A673 (cell line): ENCODE measurements at regions not wholly inside any gene's neighbourhood (a gene's known extent, or its start where the extent isn't known, plus 50 kb on each side); places are given as distances from the start of the nearest gene placed in this dataset.

Source experiments
- BruUV-seq: library from RNA; stranded (reverse); fragments of 400-500 nt; replicated peaks from 2 replicates; lab custom pipeline; 2021; lab: Mats Ljungman, UMichigan
- CTCF ChIA-PET: fragments of 300-600 bp; sonication (Branson Sonifier 250); formaldehyde crosslinking; loops from one replicate; lab custom pipeline; 2022; ENCODE audit warnings: antibody characterized with exemption; lab: Charles Lee
- POLR2A ChIA-PET: fragments of 300-600 bp; sonication (Branson Sonifier 250); formaldehyde crosslinking; loops from one replicate; lab custom pipeline; 2022; ENCODE audit warnings: antibody characterized with exemption; ENCODE audit not compliant: low non-redundant PET; lab: Charles Lee
- DNase-seq: peaks from one replicate; pipeline ENCODE4 v3.0.0-alpha.2; 2015; ENCODE audit warnings: low spot score
- H3K27ac ChIP-seq: fragments of 200-600 bp; sonication (generic); 2 replicates; pipeline ENCODE4 v1.5.1; 2016; ENCODE audit warnings: mixed run types, low read depth, mild to moderate bottlenecking, mixed read lengths, antibody characterized with exemption, low read length; ENCODE audit not compliant: poor library complexity, severe bottlenecking
- H3K27me3 ChIP-seq: fragments of 200-600 bp; sonication (generic); replicated peaks from 2 replicates; pipeline ENCODE4 v1.6.1; 2017; ENCODE audit warnings: mixed run types, low read depth, mild to moderate bottlenecking, mixed read lengths, antibody characterized with exemption, low read length; ENCODE audit not compliant: insufficient read depth, poor library complexity
- H3K36me3 ChIP-seq: fragments of 200-600 bp; sonication (generic); 2 replicates; pipeline ENCODE4 v1.6.1; 2016; ENCODE audit warnings: mixed run types, mild to moderate bottlenecking, mixed read lengths, antibody characterized with exemption, low read length; ENCODE audit not compliant: insufficient read depth, poor library complexity, severe bottlenecking
- H3K4me1 ChIP-seq: fragments of 200-600 bp; sonication (generic); 2 replicates; pipeline ENCODE4 v1.6.1; 2017; ENCODE audit warnings: mixed run types, mild to moderate bottlenecking, mixed read lengths, antibody characterized with exemption, low read length; ENCODE audit not compliant: insufficient read depth, poor library complexity, severe bottlenecking
- H3K4me3 ChIP-seq: fragments of 200-600 bp; sonication (generic); 2 replicates; pipeline ENCODE4 v1.5.1; 2016; ENCODE audit warnings: low read depth, mixed run types, mild to moderate bottlenecking, mixed read lengths, low read length; ENCODE audit not compliant: poor library complexity, severe bottlenecking
- H3K9me3 ChIP-seq: fragments of 200-600 bp; sonication (generic); 2 replicates; pipeline ENCODE4 v1.6.1; 2016; ENCODE audit warnings: mixed run types, low read depth, mild to moderate bottlenecking, mixed read lengths, antibody characterized with exemption, low read length; ENCODE audit not compliant: poor library complexity, severe bottlenecking
- EZH2 ChIP-seq: fragments of 200-600 bp; sonication (generic); IDR thresholded peaks from 2 replicates; pipeline ENCODE4 v1.6.1; 2017; ENCODE audit warnings: borderline replicate concordance, low read depth, mild to moderate bottlenecking, mixed read lengths, antibody characterized with exemption, low read length; ENCODE audit not compliant: poor library complexity, severe bottlenecking
- intact Hi-C: fragments of 100-400 bp; cut with micrococcal nuclease; formaldehyde crosslinking; loops from one replicate; pipeline ENCODE4 v1.10.0; 2022; ENCODE audit not compliant: unreplicated experiment
- TF ChIP-seq, protein P1 (sequence below): fragments of 300-800, 200-600 bp; sonication (generic); conservative IDR thresholded peaks from 2 replicates; pipeline ENCODE4 v1.5.1; 2017; ENCODE audit warnings: low read depth, mild to moderate bottlenecking, antibody characterized with exemption, low read length, moderate library complexity, mixed read lengths

- intact Hi-C loops = no loop called here
- Histone ChIP-seq H3K27ac (no peak overlapping the region), H3K9me3 (no peaks in the 10 kb centered on the region), H3K4me1 (no peaks in the 10 kb centered on the region), H3K36me3 (peaks cover 11% of the 10 kb centered on the region), H3K4me3 (no peak overlapping the region), H3K27me3 (no peaks in the 10 kb centered on the region)
- BruUV-seq = no TSS peak
- ChIA-PET CTCF (no interaction called here), POLR2A (no interaction called here)
- TF ChIP-seq, protein P1, sequence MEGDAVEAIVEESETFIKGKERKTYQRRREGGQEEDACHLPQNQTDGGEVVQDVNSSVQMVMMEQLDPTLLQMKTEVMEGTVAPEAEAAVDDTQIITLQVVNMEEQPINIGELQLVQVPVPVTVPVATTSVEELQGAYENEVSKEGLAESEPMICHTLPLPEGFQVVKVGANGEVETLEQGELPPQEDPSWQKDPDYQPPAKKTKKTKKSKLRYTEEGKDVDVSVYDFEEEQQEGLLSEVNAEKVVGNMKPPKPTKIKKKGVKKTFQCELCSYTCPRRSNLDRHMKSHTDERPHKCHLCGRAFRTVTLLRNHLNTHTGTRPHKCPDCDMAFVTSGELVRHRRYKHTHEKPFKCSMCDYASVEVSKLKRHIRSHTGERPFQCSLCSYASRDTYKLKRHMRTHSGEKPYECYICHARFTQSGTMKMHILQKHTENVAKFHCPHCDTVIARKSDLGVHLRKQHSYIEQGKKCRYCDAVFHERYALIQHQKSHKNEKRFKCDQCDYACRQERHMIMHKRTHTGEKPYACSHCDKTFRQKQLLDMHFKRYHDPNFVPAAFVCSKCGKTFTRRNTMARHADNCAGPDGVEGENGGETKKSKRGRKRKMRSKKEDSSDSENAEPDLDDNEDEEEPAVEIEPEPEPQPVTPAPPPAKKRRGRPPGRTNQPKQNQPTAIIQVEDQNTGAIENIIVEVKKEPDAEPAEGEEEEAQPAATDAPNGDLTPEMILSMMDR = no peak
- TF ChIP-seq EZH2 = no peak
- no peak for DNase-seq
Measured at GRCh38 chr2:241978670-241979069, 109.1 kb downstream of the RTP5 start.

GRCh38 chr2:241980193-241980592 is 110.7 kb downstream of the RTP5 start:
- no TSS peak for BruUV-seq
- no peak overlapping the region for H3K4me3 ChIP-seq
- no peak for DNase-seq
- H3K9me3 ChIP-seq = no peaks in the 10 kb centered on the region
- H3K27me3 ChIP-seq = no peaks in the 10 kb centered on the region
- no peak overlapping the region for H3K27ac ChIP-seq
- ChIA-PET POLR2A (no interaction called here), CTCF (no interaction called here)
- intact Hi-C loops = no loop called here
- no peaks in the 10 kb centered on the region for H3K4me1 ChIP-seq
- H3K36me3 ChIP-seq = no peaks in the 10 kb centered on the region
- TF ChIP-seq, protein P1 = no peak
- no peak for TF ChIP-seq EZH2

DNA sequence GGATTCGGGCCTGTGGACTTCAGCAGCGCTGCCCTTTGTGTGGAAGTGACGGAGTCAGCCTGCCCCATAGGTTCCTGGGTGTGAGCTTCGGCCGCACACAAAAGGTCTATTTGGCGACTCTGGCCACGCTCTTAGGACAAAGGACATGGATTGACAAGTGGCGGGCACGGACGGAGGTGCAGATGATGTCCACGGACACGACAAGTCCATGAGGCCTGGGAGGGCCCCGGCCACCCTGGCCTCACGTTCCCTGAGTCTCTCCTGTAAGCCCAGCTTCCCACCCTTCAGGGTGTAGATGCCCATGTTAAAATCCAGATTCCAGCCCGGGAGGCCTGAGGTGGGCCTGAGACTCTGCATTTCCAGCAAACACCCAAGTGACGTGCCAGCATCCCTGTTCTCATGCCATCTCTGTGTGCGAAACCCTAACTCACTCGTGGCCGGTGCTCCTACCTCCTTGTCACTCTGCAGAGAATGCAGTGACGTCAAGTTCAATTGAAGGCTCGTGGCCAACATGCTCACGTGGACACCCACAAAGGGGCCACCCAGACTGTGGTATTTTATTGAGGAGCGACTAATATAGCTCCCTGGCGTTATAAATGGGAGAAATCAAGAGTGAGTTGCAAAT is 111.7 kb downstream of the RTP5 start:
- H3K4me1 ChIP-seq = no peaks in the 10 kb centered on the region
- H3K27ac ChIP-seq = no peak overlapping the region
- BruUV-seq = no TSS peak
- POLR2A ChIA-PET = no interaction called here
- no peak for DNase-seq
- H3K36me3 ChIP-seq = no peaks in the 10 kb centered on the region
- intact Hi-C loops = no loop called here
- no peak overlapping the region for H3K4me3 ChIP-seq
- TF ChIP-seq, protein P1 = no peak
- no peak for TF ChIP-seq EZH2
- no peaks in the 10 kb centered on the region for H3K27me3 ChIP-seq
- no peaks in the 10 kb centered on the region for H3K9me3 ChIP-seq
- CTCF ChIA-PET = no interaction called here
